IMR-90 (cell line): ENCODE measurements at regions not wholly inside any gene's neighbourhood (a gene's known extent, or its start where the extent isn't known, plus 50 kb on each side); places are given as distances from the start of the nearest gene placed in this dataset.

Source experiments
- ATAC-seq: fragments of 200-7000 bp; cut with Tn5 transposase; 2 replicates; pipeline ENCODE4 v1.9.1; 2020; ENCODE audit warnings: low read depth, mild to moderate bottlenecking, moderate library complexity
- BruUV-seq: library from RNA; stranded (reverse); fragments of 400-500 nt; replicated peaks from 2 replicates; lab custom pipeline; 2021; lab: Mats Ljungman, UMichigan
- CTCF ChIA-PET: fragments of 300-600 bp; formaldehyde crosslinking; extraction: SDS; loops from one replicate; lab custom pipeline; 2021; ENCODE audit warnings: antibody characterized with exemption; lab: Yijun Ruan, JAX
- POLR2A ChIA-PET: fragments of 300-600 bp; sonication (Branson Sonifier 250); formaldehyde crosslinking; loops from one replicate; lab custom pipeline; 2022; ENCODE audit warnings: antibody characterized with exemption; ENCODE audit not compliant: unreplicated experiment; lab: Charles Lee
- DNase-seq: peaks from one replicate; pipeline ENCODE4 v3.0.0; 2013
- H2AFZ ChIP-seq: replicated peaks from 2 replicates; pipeline ENCODE3; 2013; ENCODE audit warnings: low read length, mild to moderate bottlenecking; ENCODE audit not compliant: poor library complexity
- H2AK5ac ChIP-seq: 2 replicates; pipeline ENCODE4 v1.6.1; 2013; ENCODE audit warnings: low read depth, low read length, inconsistent platforms
- H2AK9ac ChIP-seq: replicated peaks from 2 replicates; pipeline ENCODE3; 2013; ENCODE audit warnings: mild to moderate bottlenecking, low read depth, low read length, moderate library complexity; ENCODE audit not compliant: poor library complexity
- H2BK120ac ChIP-seq: 2 replicates; pipeline ENCODE4 v1.6.1; 2013; ENCODE audit warnings: low read depth, low read length, inconsistent platforms
- H2BK15ac ChIP-seq: 3 replicates; pipeline ENCODE4 v1.6.1; 2013; ENCODE audit warnings: low read depth, low read length, inconsistent platforms
- H2BK20ac ChIP-seq: 2 replicates; pipeline ENCODE4 v1.6.1; 2013; ENCODE audit warnings: low read depth, mild to moderate bottlenecking, inconsistent platforms, low read length, moderate library complexity
- H2BK5ac ChIP-seq: 2 replicates; pipeline ENCODE4 v1.6.1; 2013; ENCODE audit warnings: mild to moderate bottlenecking, low read depth, low read length, inconsistent platforms; ENCODE audit not compliant: poor library complexity, severe bottlenecking
- H3K14ac ChIP-seq: replicated peaks from 2 replicates; pipeline ENCODE4 v1.6.1; 2013; ENCODE audit warnings: low read depth, low read length, inconsistent platforms
- H3K18ac ChIP-seq: 2 replicates; pipeline ENCODE4 v1.6.1; 2013; ENCODE audit warnings: low read depth, low read length, control low read depth
- H3K23ac ChIP-seq: 2 replicates; pipeline ENCODE4 v1.6.1; 2013; ENCODE audit warnings: low read depth, low read length, inconsistent platforms
- H3K27ac ChIP-seq: 2 replicates; pipeline ENCODE4 v1.5.1; 2013; ENCODE audit warnings: mild to moderate bottlenecking, control low read depth, low read length; ENCODE audit not compliant: insufficient read depth
- H3K27me3 ChIP-seq: 2 replicates; pipeline ENCODE4 v1.6.1; 2013; ENCODE audit warnings: low read length; ENCODE audit not compliant: control insufficient read depth, insufficient read depth
- H3K36me3 ChIP-seq: 2 replicates; pipeline ENCODE4 v1.6.1; 2013; ENCODE audit warnings: low read length, mixed read lengths; ENCODE audit not compliant: control insufficient read depth, insufficient read depth
- H3K4ac ChIP-seq: 2 replicates; pipeline ENCODE4 v1.6.1; 2013; ENCODE audit warnings: low read depth, low read length, inconsistent platforms
- H3K4me1 ChIP-seq: 2 replicates; pipeline ENCODE4 v1.6.1; 2013; ENCODE audit warnings: low read length, mixed read lengths; ENCODE audit not compliant: control insufficient read depth, insufficient read depth
- H3K4me2 ChIP-seq: 2 replicates; pipeline ENCODE4 v1.6.1; 2013; ENCODE audit warnings: low read depth, mild to moderate bottlenecking, control low read depth, low read length, moderate library complexity
- H3K4me3 ChIP-seq: 2 replicates; pipeline ENCODE4 v1.5.1; 2013; ENCODE audit warnings: low read depth, mild to moderate bottlenecking, control low read depth, low read length, moderate library complexity; ENCODE audit not compliant: insufficient read depth
- H3K56ac ChIP-seq: 2 replicates; pipeline ENCODE4 v1.6.1; 2013; ENCODE audit warnings: low read length, inconsistent platforms; ENCODE audit not compliant: insufficient read depth; ENCODE audit errors: extremely low read depth
- H3K79me1 ChIP-seq, 2 experiments: 2 replicates each; pipeline ENCODE4 v1.6.1; 2013; ENCODE audit warnings: low read length in 2 of 2, inconsistent platforms in 1 of 2, low read depth in 1 of 2
- H3K9ac ChIP-seq: 2 replicates; pipeline ENCODE4 v1.6.1; 2013; ENCODE audit warnings: low read depth, low read length, control low read depth
- H3K9me1 ChIP-seq: 2 replicates; pipeline ENCODE4 v1.6.1; 2013; ENCODE audit warnings: low read length, inconsistent platforms; ENCODE audit not compliant: insufficient read depth
- H3K9me3 ChIP-seq: 2 replicates; pipeline ENCODE4 v1.6.1; 2013; ENCODE audit warnings: low read length; ENCODE audit not compliant: control insufficient read depth, insufficient read depth
- H4K20me1 ChIP-seq: 2 replicates; pipeline ENCODE4 v1.6.1; 2013; ENCODE audit warnings: low read length, inconsistent platforms; ENCODE audit not compliant: insufficient read depth
- H4K5ac ChIP-seq: 2 replicates; pipeline ENCODE4 v1.6.1; 2013; ENCODE audit warnings: mild to moderate bottlenecking, low read depth, low read length, control low read depth
- H4K8ac ChIP-seq, 2 experiments: 2 replicates each; pipeline ENCODE4 v1.6.1; 2013; ENCODE audit warnings: low read depth in 2 of 2, low read length in 2 of 2, control low read depth in 1 of 2, inconsistent platforms in 1 of 2
- H4K91ac ChIP-seq: 2 replicates; pipeline ENCODE4 v1.6.1; 2013; ENCODE audit warnings: low read depth, low read length, inconsistent platforms; ENCODE audit not compliant: insufficient read depth
- BHLHE40 ChIP-seq: fragments of 150-350 bp; IDR thresholded peaks from 2 replicates; pipeline ENCODE4 v1.6.1; 2016; ENCODE audit warnings: mild to moderate bottlenecking, low read depth, low read length
- CEBPB ChIP-seq: IDR thresholded peaks from 2 replicates; pipeline ENCODE4 v1.6.1; 2012; ENCODE audit warnings: low read depth, low read length, improper control_type of control experiment
- CHD1 ChIP-seq: IDR thresholded peaks from 2 replicates; pipeline ENCODE4 v1.6.1; 2012; ENCODE audit warnings: low read depth, low read length, improper control_type of control experiment
- CTCF ChIP-seq: conservative IDR thresholded peaks from 2 replicates; pipeline ENCODE4 v1.5.1; 2012; ENCODE audit warnings: mild to moderate bottlenecking, low read depth, low read length, improper control_type of control experiment
- ELK1 ChIP-seq: fragments of 150-350 bp; IDR thresholded peaks from 2 replicates; pipeline ENCODE4 v1.6.1; 2016; ENCODE audit warnings: low read depth, mild to moderate bottlenecking, low read length, moderate library complexity, borderline replicate concordance
- MAFK ChIP-seq: IDR thresholded peaks from 2 replicates; pipeline ENCODE4 v1.6.1; 2012; ENCODE audit warnings: low read depth, low read length, improper control_type of control experiment
- MAZ ChIP-seq: IDR thresholded peaks from 2 replicates; pipeline ENCODE4 v1.6.1; 2012; ENCODE audit warnings: low read depth, mild to moderate bottlenecking, low read length, improper control_type of control experiment, moderate library complexity, borderline replicate concordance
- MXI1 ChIP-seq: IDR thresholded peaks from 2 replicates; pipeline ENCODE4 v1.6.1; 2012; ENCODE audit warnings: low read depth, mild to moderate bottlenecking, low read length, moderate library complexity, borderline replicate concordance
- POLR2A ChIP-seq: IDR thresholded peaks from 2 replicates; pipeline ENCODE4 v1.6.1; 2012; ENCODE audit warnings: mild to moderate bottlenecking, low read depth, low read length
- RAD21 ChIP-seq: IDR thresholded peaks from 2 replicates; pipeline ENCODE4 v1.6.1; 2012; ENCODE audit warnings: low read length, improper control_type of control experiment
- RCOR1 ChIP-seq: IDR thresholded peaks from 2 replicates; pipeline ENCODE4 v1.6.1; 2012; ENCODE audit warnings: mild to moderate bottlenecking, low read length, improper control_type of control experiment; ENCODE audit not compliant: insufficient replicate concordance
- RFX5 ChIP-seq: IDR thresholded peaks from 2 replicates; pipeline ENCODE4 v1.8.0; 2012; ENCODE audit warnings: low read depth, mild to moderate bottlenecking, low read length, moderate library complexity
- SMC3 ChIP-seq: fragments of 150-350 bp; IDR thresholded peaks from 2 replicates; pipeline ENCODE4 v1.6.1; 2016; ENCODE audit warnings: low read depth, mild to moderate bottlenecking, antibody characterized with exemption, low read length, moderate library complexity
- WGBS, 2 experiments: methylation state at CpG; one replicate each; pipeline versions ENCODE4 v1.1.5 to v1.1.7; 2013; ENCODE audit warnings: missing lambda C conversion rate in 2 of 2; ENCODE audit not compliant: insufficient read length in 1 of 2; ENCODE audit errors: extremely low coverage in 2 of 2; 5-methylcytosine and 5-hydroxymethylcytosine counted together
- dilution Hi-C: fragments of 300-500 bp; cut with HindIII; formaldehyde crosslinking; loops from one replicate; pipeline ENCODE4 v1.14.3; 2018; ENCODE audit warnings: low sequenced_read_pairs; ENCODE audit not compliant: unreplicated experiment
- in situ Hi-C: fragments of 300-500 bp; cut with MboI; formaldehyde crosslinking; loops from 3 replicates; pipeline ENCODE4 v1.14.3; 2019; ENCODE audit warnings: low sequenced_read_pairs, inconsistent platforms, mixed read lengths
- intact Hi-C: fragments of 100-400 bp; cut with micrococcal nuclease; formaldehyde crosslinking; loops from 2 replicates; pipeline ENCODE4 v1.10.0; 2022

DNA sequence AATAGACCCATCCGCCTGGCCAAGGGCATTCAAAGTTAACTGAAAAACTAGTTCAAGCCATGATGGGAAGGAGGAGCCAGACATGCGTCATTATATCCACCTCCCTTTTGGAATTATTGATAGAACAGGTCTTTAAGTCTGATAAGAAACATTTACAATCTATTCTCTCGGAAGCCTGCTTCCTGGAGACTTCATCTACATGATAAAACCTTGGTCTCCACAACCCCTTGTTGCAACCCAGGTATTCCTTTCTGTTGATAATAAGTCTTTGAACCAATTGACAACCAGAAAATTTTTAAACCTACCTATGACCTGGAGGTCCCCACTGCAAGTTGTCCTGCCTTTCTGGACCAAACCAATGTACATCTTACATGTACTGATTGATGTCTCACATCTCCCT, 451.3 kb downstream of the NAF1 start:
- Histone ChIP-seq H3K27me3 (no peaks in the 10 kb centered on the region), H2AK9ac (no peak overlapping the region), H3K4ac (no peak overlapping the region), H3K23ac (no peak overlapping the region), H3K4me1 (no peaks in the 10 kb centered on the region), H3K14ac (no peak overlapping the region), H3K9me1 (no peaks in the 10 kb centered on the region), H3K36me3 (no peaks in the 10 kb centered on the region), H3K27ac (no peak overlapping the region), H3K79me1 (no peaks in the 10 kb centered on the region), H2BK20ac (no peak overlapping the region), H4K5ac (no peak overlapping the region), H2BK15ac (no peak overlapping the region), H4K20me1 (no peaks in the 10 kb centered on the region), H3K4me2 (no peak overlapping the region), H3K9me3 (no peaks in the 10 kb centered on the region), H2AFZ (no peak overlapping the region), H4K91ac (no peak overlapping the region), H3K9ac (no peak overlapping the region), H3K18ac (no peak overlapping the region), H3K4me3 (no peak overlapping the region), H4K8ac (no peak overlapping the region), H2BK5ac (no peak overlapping the region), H2BK120ac (no peak overlapping the region), H2AK5ac (no peak overlapping the region), H3K56ac (no peak overlapping the region)
- DNase-seq (no peak), ATAC-seq (no peak)
- ChIA-PET CTCF (no interaction called here), POLR2A (no interaction called here)
- no TSS peak for BruUV-seq
- TF ChIP-seq ELK1 (no peak), CEBPB (no peak), MAZ (no peak), SMC3 (no peak), BHLHE40 (no peak), POLR2A (no peak), MAFK (no peak), CTCF (no peak), RAD21 (no peak), RFX5 (no peak), RCOR1 (no peak), MXI1 (no peak), CHD1 (no peak)
- intact Hi-C loops (no loop called here), in situ Hi-C loops (no loop called here), dilution Hi-C loops (no loop called here)
- no CpG with 5 or more reads among the region's 3 CpGs for WGBS, 2 experiments
